Upper lobe of right lung (tissue), 1 donor: ENCODE measurements at regions not wholly inside any gene's neighbourhood (a gene's known extent, or its start where the extent isn't known, plus 50 kb on each side); places are given as distances from the start of the nearest gene placed in this dataset.
"Not testable (repeated sequence)": the region's sequence is repeated elsewhere in the genome, so short reads cannot be mapped to it uniquely, and the experiment has no call there.

Experiments
- ATAC-seq: fragments of 200-7000 bp; cut with Tn5 transposase; one replicate; pipeline ENCODE4 v1.9.1; 2020; ENCODE audit warnings: mild to moderate bottlenecking, moderate library complexity
- DNase-seq: peaks from one replicate; pipeline ENCODE4 v3.0.0-alpha.2; 2020
- H3K27ac ChIP-seq: fragments of 200-600 bp; one replicate; pipeline ENCODE4 v1.8.0; 2022
- H3K27me3 ChIP-seq: fragments of 200-600 bp; one replicate; pipeline ENCODE4 v1.8.0; 2022; ENCODE audit warnings: mild to moderate bottlenecking
- H3K36me3 ChIP-seq: fragments of 200-600 bp; one replicate; pipeline ENCODE4 v1.8.0; 2022
- H3K4me1 ChIP-seq: fragments of 200-600 bp; one replicate; pipeline ENCODE4 v1.8.0; 2022
- H3K4me3 ChIP-seq: fragments of 200-600 bp; one replicate; pipeline ENCODE4 v1.8.0; 2022; ENCODE audit warnings: mild to moderate bottlenecking
- H3K9me3 ChIP-seq: fragments of 200-600 bp; one replicate; pipeline ENCODE4 v1.8.0; 2022
- CTCF ChIP-seq: fragments of 200-600 bp; IDR thresholded peaks from one replicate; pipeline ENCODE4 v1.8.0; 2022; ENCODE audit warnings: antibody characterized with exemption
- intact Hi-C: fragments of 100-400 bp; cut with DNase I; formaldehyde crosslinking; loops from one replicate; pipeline ENCODE4 v1.11.0; 2022
- donor health status: DM: no; HTN: yes; CAD: no; lungs with severe emphysema.

- intact Hi-C loops = no loop called here
- H3K9me3 ChIP-seq = no peaks in the 10 kb centered on the region
- no peaks in the 10 kb centered on the region for H3K27me3 ChIP-seq
- H3K27ac ChIP-seq = no peak overlapping the region
- no peak for TF ChIP-seq CTCF
- no peak overlapping the region for H3K4me3 ChIP-seq
- ATAC-seq (no peak), DNase-seq (no peak)
- no peaks in the 10 kb centered on the region for H3K36me3 ChIP-seq
- peaks cover 7% of the 10 kb centered on the region for H3K4me1 ChIP-seq
Observed at GRCh38 chr20:19048995-19049501, 163.4 kb upstream of the SLC24A3 start.

GRCh38 chr20:19049514-19049913, 162.9 kb upstream of the SLC24A3 start:
- H3K36me3 ChIP-seq = no peaks in the 10 kb centered on the region
- ATAC-seq (no peak), DNase-seq (no peak)
- H3K9me3 ChIP-seq = no peaks in the 10 kb centered on the region
- H3K27me3 ChIP-seq = no peaks in the 10 kb centered on the region
- H3K4me3 ChIP-seq = no peak overlapping the region
- H3K4me1 ChIP-seq = peaks cover 7% of the 10 kb centered on the region
- no peak for TF ChIP-seq CTCF
- no peak overlapping the region for H3K27ac ChIP-seq
- intact Hi-C loops = no loop called here

- intact Hi-C loops = no loop called here
- no peak for TF ChIP-seq CTCF
- Histone ChIP-seq H3K27ac (no peak overlapping the region), H3K36me3 (no peaks in the 10 kb centered on the region), H3K27me3 (no peaks in the 10 kb centered on the region), H3K4me1 (no peaks in the 10 kb centered on the region), H3K4me3 (no peak overlapping the region), H3K9me3 (peaks cover 11% of the 10 kb centered on the region)
- DNase-seq (no peak), ATAC-seq (no peak)
Observed at GRCh38 chr20:19056909-19057308, 155.5 kb upstream of the SLC24A3 start.

DNA sequence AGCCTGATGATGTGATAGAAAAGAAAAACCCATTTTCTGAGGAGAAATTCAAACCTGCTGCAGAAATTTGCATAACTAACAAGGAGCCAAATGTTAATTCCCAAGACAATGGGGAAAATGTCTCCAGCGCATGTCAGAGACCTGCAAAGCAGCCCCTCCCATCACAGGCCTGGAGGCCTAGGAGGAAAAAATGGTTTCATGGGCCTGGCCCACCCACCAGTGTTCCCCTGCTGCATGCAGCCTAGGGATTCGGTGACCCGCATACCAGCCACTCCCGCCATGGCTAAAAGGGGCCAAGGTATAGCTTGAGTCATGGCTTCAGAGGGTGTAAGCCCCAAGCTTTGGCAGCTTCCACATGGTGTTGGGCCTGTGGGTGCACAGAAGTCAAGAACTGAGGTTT, 147.7 kb upstream of the SLC24A3 start:
- H3K4me1 ChIP-seq, DNase-seq, ATAC-seq, intact Hi-C loops, H3K27ac ChIP-seq, H3K36me3 ChIP-seq, H3K4me3 ChIP-seq, H3K27me3 ChIP-seq: not testable (repeated sequence)
- H3K9me3 ChIP-seq = peaks cover 20% of the 10 kb centered on the region

- no peaks in the 10 kb centered on the region for H3K4me1 ChIP-seq
- intact Hi-C loops = no loop called here
- H3K36me3 ChIP-seq = no peaks in the 10 kb centered on the region
- no peak for TF ChIP-seq CTCF
- ATAC-seq (no peak), DNase-seq (no peak)
- peaks cover 7% of the 10 kb centered on the region for H3K9me3 ChIP-seq
- H3K27me3 ChIP-seq = no peaks in the 10 kb centered on the region
- H3K27ac ChIP-seq = no peak overlapping the region
- no peak overlapping the region for H3K4me3 ChIP-seq
Observed at GRCh38 chr20:19067986-19068385, 144.5 kb upstream of the SLC24A3 start.

- H3K36me3 ChIP-seq = no peaks in the 10 kb centered on the region
- ATAC-seq (no peak), DNase-seq (no peak)
- no peak overlapping the region for H3K27ac ChIP-seq
- H3K27me3 ChIP-seq = no peaks in the 10 kb centered on the region
- no peak for TF ChIP-seq CTCF
- peaks cover under 1% of the 10 kb centered on the region for H3K9me3 ChIP-seq
- H3K4me3 ChIP-seq = no peak overlapping the region
- intact Hi-C loops = no loop called here
- no peaks in the 10 kb centered on the region for H3K4me1 ChIP-seq
Observed at GRCh38 chr20:19070026-19070425, 142.4 kb upstream of the SLC24A3 start.
